CD4-positive, alpha-beta T cell treated with Interleukin-15 for 1 hour (primary cell): ENCODE measurements at regions not wholly inside any gene's neighbourhood (a gene's known extent, or its start where the extent isn't known, plus 50 kb on each side); places are given as distances from the start of the nearest gene placed in this dataset.

Source experiments
- DNase-seq: peaks from one replicate; pipeline ENCODE4 v3.0.0-alpha.2; 2020

- no peak for DNase-seq
Observed at GRCh38 chr15:92565351-92566125, 90.0 kb downstream of the FAM174B start.

GRCh38 chr15:92561754-92562153 lies 93.8 kb downstream of the FAM174B start:
- DNase-seq = no peak

- no peak for DNase-seq
Observed at GRCh38 chr15:92553317-92553716, 102.3 kb downstream of the FAM174B start.

GRCh38 chr15:92545996-92546395 lies 109.6 kb downstream of the FAM174B start:
- DNase-seq = no peak

GRCh38 chr15:92541291-92542200 lies 114.0 kb downstream of the FAM174B start:
- no peak for DNase-seq

- no peak for DNase-seq
Observed at GRCh38 chr15:92538115-92538514, 117.5 kb downstream of the FAM174B start.

GRCh38 chr15:92533298-92533697 lies 122.3 kb downstream of the FAM174B start:
- no peak for DNase-seq

- DNase-seq = no peak
Observed at GRCh38 chr15:92531406-92531805, 124.2 kb downstream of the FAM174B start.

GRCh38 chr15:92528736-92529135 lies 126.8 kb downstream of the FAM174B start:
- DNase-seq = no peak

- no peak for DNase-seq
Observed at GRCh38 chr15:92527197-92527596, 128.4 kb downstream of the FAM174B start.

- DNase-seq = no peak
Observed at GRCh38 chr15:92525758-92526245, 129.8 kb downstream of the FAM174B start.

- no peak for DNase-seq
Observed at GRCh38 chr15:92524874-92525565, 130.6 kb downstream of the FAM174B start.

GRCh38 chr15:92524161-92524560 lies 130.5 kb downstream of the ST8SIA2 start:
- no peak for DNase-seq

GRCh38 chr15:92523176-92523575 lies 129.5 kb downstream of the ST8SIA2 start:
- DNase-seq = no peak

GRCh38 chr15:92521624-92522008 lies 127.9 kb downstream of the ST8SIA2 start:
- DNase-seq = peak; percentile 22

- DNase-seq = no peak
Observed at GRCh38 chr15:92520914-92521623, 127.4 kb downstream of the ST8SIA2 start.

GRCh38 chr15:92519709-92520108 lies 126.0 kb downstream of the ST8SIA2 start:
- DNase-seq = no peak
